ENCODE measurements at regions not wholly inside any gene's neighbourhood (a gene's known extent, or its start where the extent isn't known, plus 50 kb on each side); places are given as distances from the start of the nearest gene placed in this dataset.

GRCh38 chr5:60417500-60418181 lies 282.3 kb downstream of the DEPDC1B start:
- Mint-ChIP-seq H3K4me1 (ENCODE audit: insufficient read depth, unreplicated experiment) (no peaks in the 10 kb centered on the region), H3K9me3 (ENCODE audit: unreplicated experiment) (no peaks in the 10 kb centered on the region), H3K27me3 (ENCODE audit: insufficient read depth, unreplicated experiment) (peaks cover 19% of the 10 kb centered on the region), H3K36me3 (ENCODE audit: insufficient read depth, unreplicated experiment) (no peaks in the 10 kb centered on the region), H3K27ac (ENCODE audit: low read depth, unreplicated experiment) (no peak overlapping the region), H3K4me3 (ENCODE audit: unreplicated experiment) (no peak overlapping the region)
- TF ChIP-seq CTCF (IDR thresholded peaks at IDR 0.05; ENCODE audit: unreplicated experiment), result no peak
- ChIA-PET CTCF (interaction anchor here (0.8 kb wide), 1 partner anchor 573 kb away, joined by 5 read pairs; no protein-coding TSS in a partner anchor), POLR2A (no interaction called here)
- no peak for DNase-seq (ENCODE audit: unreplicated experiment)
- BruUV-seq (replicated peaks), result no TSS peak
- intact Hi-C loops (cut with micrococcal nuclease), result no loop called here

- DNase-seq (ENCODE audit: unreplicated experiment), result no peak
- H3K27me3 Mint-ChIP-seq (ENCODE audit: insufficient read depth, unreplicated experiment), result peaks cover 25% of the 10 kb centered on the region
- H3K4me1 Mint-ChIP-seq (ENCODE audit: insufficient read depth, unreplicated experiment), result no peaks in the 10 kb centered on the region
- TF ChIP-seq CTCF (IDR thresholded peaks at IDR 0.05; ENCODE audit: unreplicated experiment), result no peak
- no peak overlapping the region for H3K4me3 Mint-ChIP-seq (ENCODE audit: unreplicated experiment)
- POLR2A ChIA-PET, result no interaction called here
- CTCF ChIA-PET, result interaction anchor here (1.0 kb wide), 1 partner anchor 171 kb away, joined by 3 read pairs; no protein-coding TSS in a partner anchor
- no peaks in the 10 kb centered on the region for H3K36me3 Mint-ChIP-seq (ENCODE audit: insufficient read depth, unreplicated experiment)
- intact Hi-C loops (cut with micrococcal nuclease), result no loop called here
- H3K27ac Mint-ChIP-seq (ENCODE audit: low read depth, unreplicated experiment), result no peak overlapping the region
- no peaks in the 10 kb centered on the region for H3K9me3 Mint-ChIP-seq (ENCODE audit: unreplicated experiment)
- no TSS peak for BruUV-seq (replicated peaks)
Measured at GRCh38 chr5:60415443-60415842, 284.5 kb downstream of the DEPDC1B start.

GRCh38 chr5:60410427-60410826 lies 289.5 kb downstream of the DEPDC1B start:
- H3K4me3 Mint-ChIP-seq (ENCODE audit: unreplicated experiment), result no peak overlapping the region

GRCh38 chr5:60404171-60404570 lies 295.8 kb downstream of the DEPDC1B start:
- no peaks in the 10 kb centered on the region for H3K9me3 Mint-ChIP-seq (ENCODE audit: unreplicated experiment)
- H3K27ac Mint-ChIP-seq (ENCODE audit: low read depth, unreplicated experiment), result no peak overlapping the region
- ChIA-PET CTCF (no interaction called here), POLR2A (no interaction called here)
- TF ChIP-seq CTCF (IDR thresholded peaks at IDR 0.05; ENCODE audit: unreplicated experiment), result no peak
- BruUV-seq (replicated peaks), result no TSS peak
- no peak for DNase-seq (ENCODE audit: unreplicated experiment)
- no peak overlapping the region for H3K4me3 Mint-ChIP-seq (ENCODE audit: unreplicated experiment)
- no peaks in the 10 kb centered on the region for H3K36me3 Mint-ChIP-seq (ENCODE audit: insufficient read depth, unreplicated experiment)
- no peaks in the 10 kb centered on the region for H3K4me1 Mint-ChIP-seq (ENCODE audit: insufficient read depth, unreplicated experiment)
- peaks cover 56% of the 10 kb centered on the region for H3K27me3 Mint-ChIP-seq (ENCODE audit: insufficient read depth, unreplicated experiment)
- intact Hi-C loops (cut with micrococcal nuclease), result no loop called here

More at GRCh38 chr5:60410427-60410826, 289.5 kb downstream of the DEPDC1B start:
- intact Hi-C loops (cut with micrococcal nuclease), result no loop called here
- Mint-ChIP-seq H3K27me3 (ENCODE audit: insufficient read depth, unreplicated experiment) (peaks cover 58% of the 10 kb centered on the region), H3K4me1 (ENCODE audit: insufficient read depth, unreplicated experiment) (no peaks in the 10 kb centered on the region), H3K9me3 (ENCODE audit: unreplicated experiment) (no peaks in the 10 kb centered on the region), H3K36me3 (ENCODE audit: insufficient read depth, unreplicated experiment) (no peaks in the 10 kb centered on the region), H3K27ac (ENCODE audit: low read depth, unreplicated experiment) (no peak overlapping the region)
- POLR2A ChIA-PET, result no interaction called here
- DNase-seq (ENCODE audit: unreplicated experiment), result peak; percentile 11
- CTCF ChIA-PET, result interaction anchor here (0.5 to 0.6 kb wide), 2 partner anchors 196 to 1589 kb away, joined by 3 to 5 read pairs; no protein-coding TSS in a partner anchor
- BruUV-seq (replicated peaks), result no TSS peak
- TF ChIP-seq CTCF (IDR thresholded peaks at IDR 0.05; ENCODE audit: unreplicated experiment), result no peak

Measured in MCF 10A (cell line).